Putamen (tissue), 1 donor: ENCODE measurements at regions not wholly inside any gene's neighbourhood (a gene's known extent, or its start where the extent isn't known, plus 50 kb on each side); places are given as distances from the start of the nearest gene placed in this dataset.
"Not testable (repeated sequence)": the region's sequence is repeated elsewhere in the genome, so short reads cannot be mapped to it uniquely, and the experiment has no call there.

Experiments
- DNase-seq: peaks from one replicate; pipeline ENCODE4 v3.0.0-alpha.2; 2016; ENCODE audit warnings: low spot score

GRCh38 chr4:126924237-126924636, 708.5 kb upstream of the INTU start:
- no peak for DNase-seq

- DNase-seq = not testable (repeated sequence)
These were observed 702.7 kb upstream of the INTU start for GRCh38 chr4:126930059-126930458.

- DNase-seq = no peak
These were observed 697.0 kb upstream of the INTU start for GRCh38 chr4:126935801-126936200.

GRCh38 chr4:126937342-126937741, 695.4 kb upstream of the INTU start:
- no peak for DNase-seq

GRCh38 chr4:126937846-126938422, 694.8 kb upstream of the INTU start:
- DNase-seq = no peak

GRCh38 chr4:126939401-126939800, 693.4 kb upstream of the INTU start:
- DNase-seq = no peak

GRCh38 chr4:126947536-126947935, 685.2 kb upstream of the INTU start:
- no peak for DNase-seq

- DNase-seq = no peak
These were observed 678.0 kb upstream of the INTU start for GRCh38 chr4:126954537-126955291.

- no peak for DNase-seq
These were observed 677.2 kb upstream of the INTU start for GRCh38 chr4:126955292-126956183.

- no peak for DNase-seq
These were observed 676.4 kb upstream of the INTU start for GRCh38 chr4:126956184-126956897.

- no peak for DNase-seq
These were observed 675.2 kb upstream of the INTU start for GRCh38 chr4:126957556-126957955.

- no peak for DNase-seq
These were observed 674.8 kb upstream of the INTU start for GRCh38 chr4:126957987-126958386.

GRCh38 chr4:126958482-126958881, 674.3 kb upstream of the INTU start:
- no peak for DNase-seq

GRCh38 chr4:126959056-126959745, 673.6 kb upstream of the INTU start:
- no peak for DNase-seq

GRCh38 chr4:126960760-126961159, 672.0 kb upstream of the INTU start:
- no peak for DNase-seq

- peak; percentile 31 for DNase-seq
These were observed 671.1 kb upstream of the INTU start for GRCh38 chr4:126961661-126962060.

GRCh38 chr4:126965877-126966276, 666.9 kb upstream of the INTU start:
- DNase-seq = no peak

GRCh38 chr4:126969360-126970235, 663.2 kb upstream of the INTU start:
- DNase-seq = no peak

GRCh38 chr4:126973201-126973600, 659.6 kb upstream of the INTU start:
- DNase-seq = no peak

- no peak for DNase-seq
These were observed 655.7 kb upstream of the INTU start for GRCh38 chr4:126976850-126977632.
